SK-N-MC (cell line): ENCODE measurements at regions not wholly inside any gene's neighbourhood (a gene's known extent, or its start where the extent isn't known, plus 50 kb on each side); places are given as distances from the start of the nearest gene placed in this dataset.

Experiments
- DNase-seq: peaks from one replicate; pipeline ENCODE4 v3.0.0-alpha.2; 2011; ENCODE audit warnings: low read depth, low spot score
- H3K27ac ChIP-seq: fragments of 200-600 bp; sonication (generic); 2 replicates; pipeline ENCODE4 v1.5.1; 2016; ENCODE audit warnings: mixed run types
- H3K36me3 ChIP-seq: fragments of 200-600 bp; sonication (generic); 2 replicates; pipeline ENCODE4 v1.6.1; 2017; ENCODE audit warnings: antibody characterized with exemption, low read length, mixed read lengths; ENCODE audit not compliant: insufficient read depth
- H3K4me3 ChIP-seq: fragments of 200-600 bp; sonication (generic); 2 replicates; pipeline ENCODE4 v1.5.1; 2016
- H3K9ac ChIP-seq: fragments of 200-600 bp; sonication (generic); 2 replicates; pipeline ENCODE4 v1.8.0; 2017; ENCODE audit warnings: mixed run types, mixed read lengths; ENCODE audit not compliant: insufficient read length
- H3K9me3 ChIP-seq: fragments of 200-600 bp; sonication (generic); 2 replicates; pipeline ENCODE4 v1.6.1; 2017; ENCODE audit warnings: low read depth, mild to moderate bottlenecking, antibody characterized with exemption, low read length, moderate library complexity, mixed read lengths
- EZH2 ChIP-seq: fragments of 200-600 bp; sonication (generic); IDR thresholded peaks from one replicate; pipeline ENCODE4 v1.6.1; 2017; ENCODE audit warnings: antibody characterized with exemption
- FOXP2 ChIP-seq: optimal IDR thresholded peaks from 2 replicates; pipeline ENCODE3; 2011; ENCODE audit warnings: mild to moderate bottlenecking, moderate library complexity; ENCODE audit not compliant: insufficient read depth; ENCODE audit errors: extremely low read length, control extremely low read depth
- POLR2AphosphoS5 ChIP-seq: IDR thresholded peaks from 2 replicates; pipeline ENCODE4 v1.6.1; 2012; ENCODE audit warnings: mild to moderate bottlenecking, low read depth, low read length, borderline replicate concordance

GRCh38 chr18:28854964-28855363, 678.0 kb upstream of the CDH2 start:
- Histone ChIP-seq H3K36me3 (no peaks in the 10 kb centered on the region), H3K4me3 (no peak overlapping the region), H3K9me3 (no peaks in the 10 kb centered on the region), H3K27ac (no peak overlapping the region), H3K9ac (no peak overlapping the region)
- TF ChIP-seq FOXP2 (no peak), EZH2 (no peak), POLR2AphosphoS5 (no peak)
- DNase-seq = no peak

DNA sequence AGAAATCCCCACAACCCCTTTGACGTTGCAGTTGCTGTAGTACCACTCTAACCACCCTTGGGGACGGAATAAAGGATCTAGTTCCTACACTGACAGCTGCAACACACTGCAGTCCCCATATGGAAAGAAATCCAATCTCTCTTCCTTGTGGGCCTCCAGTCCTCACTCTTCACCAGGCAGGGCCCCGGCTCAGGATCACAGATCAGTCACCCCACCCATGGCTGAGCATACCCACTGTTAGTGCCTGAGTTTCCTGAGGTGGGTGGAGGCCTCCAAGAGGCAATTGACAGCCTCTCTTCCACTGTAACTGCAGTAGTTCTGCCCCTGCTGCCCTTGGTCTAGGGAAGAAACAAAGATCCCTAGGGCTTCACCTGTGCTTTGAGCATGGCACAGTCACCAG, 670.0 kb upstream of the CDH2 start:
- H3K4me3 ChIP-seq = no peak overlapping the region
- H3K36me3 ChIP-seq = no peaks in the 10 kb centered on the region
- no peak for DNase-seq
- no peaks in the 10 kb centered on the region for H3K9me3 ChIP-seq
- TF ChIP-seq POLR2AphosphoS5 (no peak), FOXP2 (no peak), EZH2 (no peak)
- no peak overlapping the region for H3K27ac ChIP-seq
- no peak overlapping the region for H3K9ac ChIP-seq

GRCh38 chr18:28837100-28837499, 660.2 kb upstream of the CDH2 start:
- H3K4me3 ChIP-seq = no peak overlapping the region
- no peaks in the 10 kb centered on the region for H3K36me3 ChIP-seq
- no peaks in the 10 kb centered on the region for H3K9me3 ChIP-seq
- no peak for DNase-seq
- no peak overlapping the region for H3K27ac ChIP-seq
- no peak overlapping the region for H3K9ac ChIP-seq
- no peak for TF ChIP-seq EZH2
- TF ChIP-seq FOXP2 = no peak
- TF ChIP-seq POLR2AphosphoS5 = no peak

GRCh38 chr18:28834889-28835288, 658.0 kb upstream of the CDH2 start:
- DNase-seq = no peak

GRCh38 chr18:28831908-28832307, 655.0 kb upstream of the CDH2 start:
- Histone ChIP-seq H3K4me3 (no peak overlapping the region), H3K9ac (no peak overlapping the region), H3K27ac (no peak overlapping the region), H3K36me3 (no peaks in the 10 kb centered on the region), H3K9me3 (no peaks in the 10 kb centered on the region)
- no peak for DNase-seq
- TF ChIP-seq POLR2AphosphoS5 (no peak), EZH2 (no peak), FOXP2 (no peak)

More at GRCh38 chr18:28834889-28835288, 658.0 kb upstream of the CDH2 start:
- Histone ChIP-seq H3K27ac (no peak overlapping the region), H3K4me3 (no peak overlapping the region), H3K36me3 (no peaks in the 10 kb centered on the region), H3K9ac (no peak overlapping the region), H3K9me3 (no peaks in the 10 kb centered on the region)
- TF ChIP-seq FOXP2 (no peak), POLR2AphosphoS5 (no peak), EZH2 (no peak)

- no peak overlapping the region for H3K4me3 ChIP-seq
- no peak for DNase-seq
- H3K27ac ChIP-seq = no peak overlapping the region
- TF ChIP-seq EZH2 (no peak), FOXP2 (no peak)
- H3K36me3 ChIP-seq = no peaks in the 10 kb centered on the region
- H3K9ac ChIP-seq = no peak overlapping the region
- no peaks in the 10 kb centered on the region for H3K9me3 ChIP-seq
These were observed 654.5 kb upstream of the CDH2 start for GRCh38 chr18:28831476-28831875.

- Histone ChIP-seq H3K4me3 (no peak overlapping the region), H3K9me3 (no peaks in the 10 kb centered on the region), H3K9ac (no peak overlapping the region), H3K27ac (no peak overlapping the region), H3K36me3 (no peaks in the 10 kb centered on the region)
- no peak for DNase-seq
- TF ChIP-seq POLR2AphosphoS5 (no peak), FOXP2 (no peak), EZH2 (no peak)
These were observed 649.2 kb upstream of the CDH2 start for GRCh38 chr18:28826107-28826506.

DNA sequence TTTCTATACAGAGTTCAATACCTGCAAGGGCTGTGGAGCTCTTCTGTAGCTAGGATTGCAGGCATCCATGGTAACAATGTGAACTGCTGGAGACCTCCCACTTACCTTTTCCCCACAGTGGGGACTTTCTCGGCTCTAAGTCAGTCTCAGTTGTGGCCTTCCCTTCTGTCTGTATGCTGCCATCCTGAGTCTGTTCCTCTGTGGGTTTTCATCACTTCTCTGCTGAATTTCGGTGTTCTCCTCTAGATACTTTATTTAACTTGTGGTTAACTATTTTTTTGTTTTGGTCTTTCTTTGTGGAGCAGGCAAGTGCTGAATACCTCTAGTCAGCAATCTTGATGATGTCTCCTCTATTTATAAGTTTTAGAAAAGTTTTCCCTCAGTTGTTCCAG, 647.2 kb upstream of the CDH2 start:
- H3K9ac ChIP-seq = no peak overlapping the region
- H3K36me3 ChIP-seq = no peaks in the 10 kb centered on the region
- H3K4me3 ChIP-seq = no peak overlapping the region
- H3K27ac ChIP-seq = no peak overlapping the region
- no peak for TF ChIP-seq EZH2
- no peak for TF ChIP-seq POLR2AphosphoS5
- no peak for TF ChIP-seq FOXP2
- no peak for DNase-seq
- no peaks in the 10 kb centered on the region for H3K9me3 ChIP-seq

DNA sequence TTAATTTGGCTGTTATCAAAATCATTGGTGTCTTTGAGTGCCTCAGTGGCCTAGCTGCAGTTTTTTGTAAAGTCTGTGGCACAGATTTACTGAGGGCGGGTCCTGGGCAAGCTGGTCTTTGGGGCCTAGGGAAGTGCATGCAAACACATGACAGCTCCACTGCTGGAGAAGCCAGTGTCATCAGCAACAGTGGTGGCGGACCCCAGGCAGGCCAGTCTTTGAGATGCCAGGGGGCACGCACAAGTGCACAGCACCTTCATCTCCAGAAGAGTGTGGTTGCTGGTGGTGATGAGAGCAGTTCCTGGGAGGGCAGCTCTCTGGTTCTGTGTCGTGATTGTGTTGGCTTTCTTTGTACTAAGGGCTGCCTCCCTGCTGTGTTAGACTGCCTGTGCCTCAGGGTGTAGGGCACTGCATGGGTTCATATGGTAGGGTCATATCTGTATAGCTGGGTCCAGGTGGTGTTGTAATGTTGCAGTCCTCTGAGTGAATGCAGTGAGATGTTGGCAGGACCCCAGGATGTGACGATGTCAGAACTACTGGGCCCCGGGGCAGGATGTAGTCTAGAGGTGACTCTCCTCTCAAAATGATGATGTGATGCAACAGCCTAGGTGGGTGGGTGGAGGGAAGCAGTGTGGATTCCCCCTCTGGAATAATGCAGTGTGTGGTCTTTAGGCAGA, 646.7 kb upstream of the CDH2 start:
- DNase-seq = no peak
- H3K9ac ChIP-seq = no peak overlapping the region
- H3K9me3 ChIP-seq = no peaks in the 10 kb centered on the region
- no peak for TF ChIP-seq FOXP2
- TF ChIP-seq POLR2AphosphoS5 = no peak
- TF ChIP-seq EZH2 = no peak
- H3K36me3 ChIP-seq = no peaks in the 10 kb centered on the region
- no peak overlapping the region for H3K4me3 ChIP-seq
- no peak overlapping the region for H3K27ac ChIP-seq
